ENCODE measurements at regions not wholly inside any gene's neighbourhood (a gene's known extent, or its start where the extent isn't known, plus 50 kb on each side); places are given as distances from the start of the nearest gene placed in this dataset.

- H3K4me3 ChIP-seq, result no peak overlapping the region
- no peak for DNase-seq (ENCODE audit: low spot score)
- H3K27ac ChIP-seq, result no peak overlapping the region
- H3K27me3 ChIP-seq (replicated peaks; ENCODE audit: insufficient read depth), result no peaks in the 10 kb centered on the region
- H3K9me3 ChIP-seq, result peaks cover 7% of the 10 kb centered on the region
- TF ChIP-seq CTCF (IDR thresholded peaks at IDR 0.05), result no peak
- H3K4me1 ChIP-seq (ENCODE audit: control insufficient read depth in 1 of 2, low read depth in 2 of 2), result no peaks in the 10 kb centered on the region
- no peak for ATAC-seq (ENCODE audit: insufficient number of reproducible peaks, low FRiP score, low read depth)
- H3K36me3 ChIP-seq, result no peaks in the 10 kb centered on the region
Measured at GRCh38 chr18:78711316-78711715, 268.3 kb upstream of the SALL3 start.

GRCh38 chr18:78711971-78712370, 267.6 kb upstream of the SALL3 start:
- Histone ChIP-seq H3K4me3 (no peak overlapping the region), H3K9me3 (peaks cover 7% of the 10 kb centered on the region), H3K4me1 (ENCODE audit: control insufficient read depth in 1 of 2, low read depth in 2 of 2) (no peaks in the 10 kb centered on the region), H3K27me3 (replicated peaks; ENCODE audit: insufficient read depth) (no peaks in the 10 kb centered on the region), H3K36me3 (no peaks in the 10 kb centered on the region), H3K27ac (no peak overlapping the region)
- TF ChIP-seq CTCF (IDR thresholded peaks at IDR 0.05), result no peak
- DNase-seq (ENCODE audit: low spot score) (no peak), ATAC-seq (ENCODE audit: insufficient number of reproducible peaks, low FRiP score, low read depth) (no peak)

- Histone ChIP-seq H3K4me1 (ENCODE audit: control insufficient read depth in 1 of 2, low read depth in 2 of 2) (no peaks in the 10 kb centered on the region), H3K36me3 (no peaks in the 10 kb centered on the region), H3K27me3 (replicated peaks; ENCODE audit: insufficient read depth) (no peaks in the 10 kb centered on the region), H3K9me3 (peaks cover 7% of the 10 kb centered on the region), H3K4me3 (no peak overlapping the region), H3K27ac (no peak overlapping the region)
- TF ChIP-seq CTCF (IDR thresholded peaks at IDR 0.05), result no peak
- ATAC-seq (ENCODE audit: insufficient number of reproducible peaks, low FRiP score, low read depth), result no peak
- no peak for DNase-seq (ENCODE audit: low spot score)
Measured at GRCh38 chr18:78713069-78713468, 266.5 kb upstream of the SALL3 start.

- TF ChIP-seq CTCF (IDR thresholded peaks at IDR 0.05), result no peak
- no peak overlapping the region for H3K27ac ChIP-seq
- no peak for DNase-seq (ENCODE audit: low spot score)
- H3K27me3 ChIP-seq (replicated peaks; ENCODE audit: insufficient read depth), result no peaks in the 10 kb centered on the region
- ATAC-seq (ENCODE audit: insufficient number of reproducible peaks, low FRiP score, low read depth), result no peak
- no peaks in the 10 kb centered on the region for H3K4me1 ChIP-seq (ENCODE audit: control insufficient read depth in 1 of 2, low read depth in 2 of 2)
- no peaks in the 10 kb centered on the region for H3K36me3 ChIP-seq
- H3K4me3 ChIP-seq, result no peak overlapping the region
- H3K9me3 ChIP-seq, result no peaks in the 10 kb centered on the region
Measured at GRCh38 chr18:78713726-78714125, 265.9 kb upstream of the SALL3 start.

GRCh38 chr18:78716022-78716421, 263.6 kb upstream of the SALL3 start:
- no peak for ATAC-seq (ENCODE audit: insufficient number of reproducible peaks, low FRiP score, low read depth)
- Histone ChIP-seq H3K36me3 (no peaks in the 10 kb centered on the region), H3K4me3 (no peak overlapping the region), H3K27ac (no peak overlapping the region), H3K4me1 (ENCODE audit: control insufficient read depth in 1 of 2, low read depth in 2 of 2) (no peaks in the 10 kb centered on the region), H3K9me3 (no peaks in the 10 kb centered on the region), H3K27me3 (replicated peaks; ENCODE audit: insufficient read depth) (no peaks in the 10 kb centered on the region)
- no peak for TF ChIP-seq CTCF (IDR thresholded peaks at IDR 0.05)
- DNase-seq (ENCODE audit: low spot score), result no peak
